Ammon's horn (tissue), 1 donor: ENCODE measurements at regions not wholly inside any gene's neighbourhood (a gene's known extent, or its start where the extent isn't known, plus 50 kb on each side); places are given as distances from the start of the nearest gene placed in this dataset.

Experiments
- DNase-seq: peaks from one replicate; pipeline ENCODE4 v3.0.0-alpha.2; 2016; ENCODE audit warnings: low spot score

- no peak for DNase-seq
Observed at GRCh38 chr12:105805730-105806399, 332.9 kb downstream of the NUAK1 start.

- DNase-seq: no peak
Observed at GRCh38 chr12:105806400-105806770, 332.4 kb downstream of the NUAK1 start.

GRCh38 chr12:105812366-105812765 lies 326.4 kb downstream of the NUAK1 start:
- DNase-seq: peak; percentile 58

- DNase-seq: no peak
Observed at GRCh38 chr12:105813201-105813600, 325.6 kb downstream of the NUAK1 start.

- DNase-seq: no peak
Observed at GRCh38 chr12:105814283-105814682, 324.5 kb downstream of the NUAK1 start.

GRCh38 chr12:105819549-105819948 lies 319.2 kb downstream of the NUAK1 start:
- no peak for DNase-seq

GRCh38 chr12:105820429-105821125 lies 318.2 kb downstream of the NUAK1 start:
- DNase-seq: peak; percentile 54

GRCh38 chr12:105822131-105823105 lies 316.3 kb downstream of the NUAK1 start:
- DNase-seq: peak; percentile 30

GRCh38 chr12:105823810-105824209 lies 314.9 kb downstream of the NUAK1 start:
- no peak for DNase-seq

- no peak for DNase-seq
Observed at GRCh38 chr12:105825141-105825540, 313.6 kb downstream of the NUAK1 start.

GRCh38 chr12:105831372-105831771 lies 307.4 kb downstream of the NUAK1 start:
- DNase-seq: no peak

GRCh38 chr12:105832021-105832420 lies 306.7 kb downstream of the NUAK1 start:
- no peak for DNase-seq

GRCh38 chr12:105832806-105833205 lies 305.9 kb downstream of the NUAK1 start:
- no peak for DNase-seq

GRCh38 chr12:105834496-105834895 lies 304.3 kb downstream of the NUAK1 start:
- no peak for DNase-seq

- peak; percentile 16 for DNase-seq
Observed at GRCh38 chr12:105835580-105836241, 303.0 kb downstream of the NUAK1 start.

GRCh38 chr12:105836242-105836622 lies 302.5 kb downstream of the NUAK1 start:
- DNase-seq: no peak

GRCh38 chr12:105839629-105840127 lies 299.1 kb downstream of the NUAK1 start:
- no peak for DNase-seq

- no peak for DNase-seq
Observed at GRCh38 chr12:105840384-105840783, 298.4 kb downstream of the NUAK1 start.

- DNase-seq: no peak
Observed at GRCh38 chr12:105841840-105842239, 296.9 kb downstream of the NUAK1 start.

- DNase-seq: no peak
Observed at GRCh38 chr12:105843561-105843960, 295.2 kb downstream of the NUAK1 start.

- DNase-seq: peak; percentile 34
Observed at GRCh38 chr12:105843986-105844760, 294.6 kb downstream of the NUAK1 start.
